K562 (cell line): ENCODE measurements at regions not wholly inside any gene's neighbourhood (a gene's known extent, or its start where the extent isn't known, plus 50 kb on each side); places are given as distances from the start of the nearest gene placed in this dataset.
"Not testable (repeated sequence)": the region's sequence is repeated elsewhere in the genome, so short reads cannot be mapped to it uniquely, and the experiment has no call there.

ENCODE experiments used
- ATAC-seq: fragments of 200-7000 bp; cut with Tn5 transposase; 3 replicates; pipeline ENCODE4 v1.9.1; 2020; ENCODE audit warnings: moderate library complexity
- BruUV-seq: library from RNA; stranded (reverse); fragments of 400-500 nt; replicated peaks from 2 replicates; lab custom pipeline; 2021; lab: Mats Ljungman, UMichigan
- CTCF ChIA-PET: fragments of 300-600 bp; formaldehyde crosslinking; extraction: SDS; loops from one replicate; lab custom pipeline; 2021; ENCODE audit warnings: low intra/inter-chr PET ratio; lab: Yijun Ruan, JAX
- POLR2A ChIA-PET: fragments of 300-600, 350-650 bp; sonication (Branson Sonifier 250); formaldehyde crosslinking; extraction: SDS; loops from one replicate; lab custom pipeline; 2021; ENCODE audit warnings: antibody characterized with exemption, inconsistent platforms; lab: Yijun Ruan, JAX
- DNase-seq, 4 experiments: peaks; one replicate each; pipeline versions ENCODE4 v3.0.0 to v3.0.0-alpha.2; 2011 to 2018; ENCODE audit warnings: low spot score in 3 of 4, mixed read lengths in 3 of 4; ENCODE audit errors: extremely low read depth in 1 of 4
- FAIRE-seq: peaks from 2 replicates; lab custom pipeline; 2011; peaks lifted over from hg19 to GRCh38; lab: Jason Lieb, UNC
- H2AFZ ChIP-seq: 2 replicates; pipeline ENCODE4 v1.6.0; 2011; ENCODE audit warnings: low read depth, low read length, control low read depth, inconsistent platforms
- H3K27ac ChIP-seq: fragments of 200-600 bp; 3 replicates; pipeline ENCODE4 v1.8.0; 2011; ENCODE audit warnings: low read depth, mild to moderate bottlenecking, control low read depth, inconsistent platforms, low read length, moderate library complexity, mixed read lengths; ENCODE audit errors: extremely low read depth
- H3K27me3 ChIP-seq, 2 experiments: fragments of 300-600 bp in 1 of 2; 2 replicates in 1 of 2; 3 replicates in 1 of 2; pipeline versions ENCODE4 v1.6.0 to v1.8.0; 2011; ENCODE audit warnings: inconsistent platforms in 2 of 2, low read length in 2 of 2, mild to moderate bottlenecking in 1 of 2, mixed read lengths in 1 of 2, moderate library complexity in 1 of 2; ENCODE audit not compliant: control insufficient read depth in 2 of 2, insufficient read depth in 2 of 2
- H3K36me3 ChIP-seq: fragments of 300-600 bp; 3 replicates; pipeline ENCODE4 v1.8.0; 2011; ENCODE audit warnings: mild to moderate bottlenecking, low read length, inconsistent platforms; ENCODE audit not compliant: control insufficient read depth, insufficient read depth
- H3K4me1 ChIP-seq, 2 experiments: fragments of 200-600 bp in 1 of 2; replicated peaks in 1 of 2; 2 replicates in 1 of 2; 3 replicates in 1 of 2; pipeline versions ENCODE4 v1.5.1 to v1.8.0; 2011; ENCODE audit warnings: inconsistent platforms in 2 of 2, low read length in 2 of 2, mild to moderate bottlenecking in 1 of 2, mixed read lengths in 1 of 2, moderate library complexity in 1 of 2; ENCODE audit not compliant: control insufficient read depth in 2 of 2, insufficient read depth in 2 of 2
- H3K4me2 ChIP-seq: 2 replicates; pipeline ENCODE4 v1.6.1; 2011; ENCODE audit warnings: low read length, control low read depth, inconsistent platforms, mixed read lengths; ENCODE audit not compliant: insufficient read depth
- H3K4me3 ChIP-seq: fragments of 200-600 bp; sonication (generic), shearing (Covaris generic); 2 replicates; pipeline ENCODE4 v1.5.1; 2016; ENCODE audit warnings: control low read depth, inconsistent platforms
- H3K79me2 ChIP-seq: fragments of 200-600 bp; 3 replicates; pipeline ENCODE4 v1.8.0; 2011; ENCODE audit warnings: low read length, inconsistent platforms; ENCODE audit not compliant: control insufficient read depth, insufficient read depth
- H3K9ac ChIP-seq, 2 experiments: 2 replicates each; pipeline versions ENCODE4 v1.6.0 to v1.6.1; 2011; ENCODE audit warnings: low read depth in 2 of 2, low read length in 2 of 2, control low read depth in 1 of 2, inconsistent platforms in 1 of 2, mild to moderate bottlenecking in 1 of 2, mixed read lengths in 1 of 2; ENCODE audit not compliant: insufficient read depth in 1 of 2
- H3K9me1 ChIP-seq: one replicate; pipeline ENCODE4 v1.6.0; 2011; ENCODE audit warnings: inconsistent platforms, mild to moderate bottlenecking, low read length, moderate library complexity; ENCODE audit not compliant: control insufficient read depth, insufficient read depth
- H3K9me3 ChIP-seq: replicated peaks from 2 replicates; pipeline ENCODE4 v1.5.1; 2011; ENCODE audit warnings: low read depth, low read length, inconsistent platforms; ENCODE audit not compliant: control insufficient read depth, insufficient read depth
- H4K20me1 ChIP-seq: replicated peaks from 2 replicates; pipeline ENCODE4 v1.6.1; 2011; ENCODE audit warnings: low read length, inconsistent platforms, mixed read lengths; ENCODE audit not compliant: control insufficient read depth, insufficient read depth
- ETV6 ChIP-seq, 3 experiments: fragments of 150-350 bp in 1 of 3; sonication (generic) in 1 of 3; formaldehyde crosslinking in 1 of 3; IDR thresholded peaks; 2 replicates each; pipeline versions ENCODE4 v1.6.1 to v1.8.0; 2014 to 2022; ENCODE audit warnings: borderline replicate concordance in 2 of 3, low read depth in 2 of 3, antibody characterized with exemption in 1 of 3, low read length in 1 of 3, mild to moderate bottlenecking in 1 of 3, missing genetic modification reagents in 1 of 3
- SIX5 ChIP-seq, 2 experiments: IDR thresholded peaks; 2 replicates each; pipeline ENCODE4 v1.6.1; 2011; ENCODE audit warnings: low read length in 2 of 2, borderline replicate concordance in 1 of 2, low read depth in 1 of 2, mild to moderate bottlenecking in 1 of 2, moderate library complexity in 1 of 2; ENCODE audit not compliant: insufficient read depth in 1 of 2
- SRSF7 ChIP-seq: fragments of 200-400 bp; formaldehyde crosslinking; optimal IDR thresholded peaks from 2 replicates; pipeline ENCODE3; 2017; ENCODE audit warnings: mild to moderate bottlenecking, low read depth, low read length
- WGBS: fragments of 100-300 bp; shearing (Covaris generic); methylation state at CpG from one replicate; pipeline ENCODE4 v1.1.6; 2016; ENCODE audit warnings: low coverage, mixed read lengths; ENCODE audit not compliant: insufficient coverage; ENCODE audit errors: missing lambda C conversion rate; 5-methylcytosine and 5-hydroxymethylcytosine counted together
- in situ Hi-C: fragments of 300-500 bp; cut with MboI; formaldehyde crosslinking; loops from 4 replicates; pipeline ENCODE4 v1.15.0; 2018; ENCODE audit warnings: inconsistent platforms, mixed read lengths
- intact Hi-C: fragments of 100-400 bp; cut with micrococcal nuclease; formaldehyde crosslinking; loops from 2 replicates; pipeline ENCODE4 v1.14.2; 2022
- TF ChIP-seq, protein P1 (sequence below): fragments of 250-450 bp; sonication (Bioruptor Pico); IDR thresholded peaks from 2 replicates; pipeline ENCODE4 v1.4.0; 2020
- TF ChIP-seq, protein P2 (sequence below): fragments of 250-450 bp; sonication (Bioruptor Pico); IDR thresholded peaks from 2 replicates; pipeline ENCODE4 v1.5.0; 2022; ENCODE audit warnings: mild to moderate bottlenecking

GRCh38 chr10:53045315-53045714 is 272.7 kb upstream of the MBL2 start (continued):
- TF ChIP-seq, protein P1, sequence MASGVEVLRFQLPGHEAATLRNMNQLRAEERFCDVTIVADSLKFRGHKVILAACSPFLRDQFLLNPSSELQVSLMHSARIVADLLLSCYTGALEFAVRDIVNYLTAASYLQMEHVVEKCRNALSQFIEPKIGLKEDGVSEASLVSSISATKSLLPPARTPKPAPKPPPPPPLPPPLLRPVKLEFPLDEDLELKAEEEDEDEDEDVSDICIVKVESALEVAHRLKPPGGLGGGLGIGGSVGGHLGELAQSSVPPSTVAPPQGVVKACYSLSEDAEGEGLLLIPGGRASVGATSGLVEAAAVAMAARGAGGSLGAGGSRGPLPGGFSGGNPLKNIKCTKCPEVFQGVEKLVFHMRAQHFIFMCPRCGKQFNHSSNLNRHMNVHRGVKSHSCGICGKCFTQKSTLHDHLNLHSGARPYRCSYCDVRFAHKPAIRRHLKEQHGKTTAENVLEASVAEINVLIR = no peak
- TF ChIP-seq SIX5 (IDR thresholded peaks at IDR 0.05; ENCODE audit: borderline replicate concordance in 1 of 2, insufficient read depth in 1 of 2, low read depth in 1 of 2, low read length in 2 of 2) (no peak), ETV6 (IDR thresholded peaks at IDR 0.05; ENCODE audit: borderline replicate concordance in 1 of 2, low read depth in 2 of 2, low read length in 1 of 2) (no peak), ETV6 (CRISPR knock-in tag; IDR thresholded peaks at IDR 0.05; ENCODE audit: borderline replicate concordance) (no peak), SRSF7 (no peak)
- TF ChIP-seq, protein P2, sequence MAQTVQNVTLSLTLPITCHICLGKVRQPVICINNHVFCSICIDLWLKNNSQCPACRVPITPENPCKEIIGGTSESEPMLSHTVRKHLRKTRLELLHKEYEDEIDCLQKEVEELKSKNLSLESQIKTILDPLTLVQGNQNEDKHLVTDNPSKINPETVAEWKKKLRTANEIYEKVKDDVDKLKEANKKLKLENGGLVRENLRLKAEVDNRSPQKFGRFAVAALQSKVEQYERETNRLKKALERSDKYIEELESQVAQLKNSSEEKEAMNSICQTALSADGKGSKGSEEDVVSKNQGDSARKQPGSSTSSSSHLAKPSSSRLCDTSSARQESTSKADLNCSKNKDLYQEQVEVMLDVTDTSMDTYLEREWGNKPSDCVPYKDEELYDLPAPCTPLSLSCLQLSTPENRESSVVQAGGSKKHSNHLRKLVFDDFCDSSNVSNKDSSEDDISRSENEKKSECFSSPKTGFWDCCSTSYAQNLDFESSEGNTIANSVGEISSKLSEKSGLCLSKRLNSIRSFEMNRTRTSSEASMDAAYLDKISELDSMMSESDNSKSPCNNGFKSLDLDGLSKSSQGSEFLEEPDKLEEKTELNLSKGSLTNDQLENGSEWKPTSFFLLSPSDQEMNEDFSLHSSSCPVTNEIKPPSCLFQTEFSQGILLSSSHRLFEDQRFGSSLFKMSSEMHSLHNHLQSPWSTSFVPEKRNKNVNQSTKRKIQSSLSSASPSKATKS = no peak

DNA sequence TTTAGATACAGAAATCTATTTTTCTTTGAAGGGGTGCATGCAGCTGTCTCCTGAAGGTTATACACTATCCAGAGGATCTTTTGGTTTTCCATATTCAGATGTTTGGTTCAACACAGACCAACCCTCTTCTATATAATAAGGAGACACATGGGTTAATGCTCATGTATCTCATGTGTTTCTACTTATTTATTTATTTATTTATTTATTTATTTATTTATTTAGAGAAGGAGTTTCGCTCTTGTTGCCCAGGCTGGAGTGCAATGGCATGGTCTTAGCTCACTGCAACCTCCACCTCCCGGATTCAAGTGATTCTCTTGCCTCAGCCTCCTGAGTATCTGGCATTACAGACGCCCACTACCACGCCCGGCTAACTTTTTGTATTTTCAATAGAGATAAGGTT is 263.2 kb upstream of the MBL2 start:
- H3K79me2 ChIP-seq, CTCF ChIA-PET, ATAC-seq, H3K9me3 ChIP-seq, H3K36me3 ChIP-seq, H3K9ac ChIP-seq, BruUV-seq, POLR2A ChIA-PET, H3K4me3 ChIP-seq, DNase-seq, H3K9me1 ChIP-seq, H3K4me2 ChIP-seq, H4K20me1 ChIP-seq, H3K27me3 ChIP-seq, FAIRE-seq, H2AFZ ChIP-seq, in situ Hi-C loops, H3K27ac ChIP-seq, intact Hi-C loops, H3K4me1 ChIP-seq: not testable (repeated sequence)
- WGBS = 0% methylated on average over 5 of the region's 5 CpGs
